HCT116 (cell line): ENCODE measurements at regions not wholly inside any gene's neighbourhood (a gene's known extent, or its start where the extent isn't known, plus 50 kb on each side); places are given as distances from the start of the nearest gene placed in this dataset.

Source experiments
- CBX3 ChIP-seq: IDR thresholded peaks from 2 replicates; pipeline ENCODE4 v1.6.1; 2012; ENCODE audit warnings: low read depth
- CEBPB ChIP-seq: IDR thresholded peaks from 2 replicates; pipeline ENCODE4 v1.6.1; 2012; ENCODE audit warnings: low read depth
- ELF1 ChIP-seq: IDR thresholded peaks from 2 replicates; pipeline ENCODE4 v1.6.1; 2012; ENCODE audit warnings: low read depth, borderline replicate concordance
- EZH2 ChIP-seq: fragments of 200-600 bp; sonication (generic); IDR thresholded peaks from 2 replicates; pipeline ENCODE4 v1.6.1; 2017; ENCODE audit warnings: antibody characterized with exemption, mixed run types
- POLR2A ChIP-seq: IDR thresholded peaks from 2 replicates; pipeline ENCODE4 v1.7.0; 2011; ENCODE audit warnings: borderline replicate concordance; ENCODE audit not compliant: insufficient read depth, insufficient read length; ENCODE audit errors: extremely low read depth
- POLR2AphosphoS5 ChIP-seq: IDR thresholded peaks from 2 replicates; pipeline ENCODE4 v1.6.1; 2011; ENCODE audit warnings: mild to moderate bottlenecking, low read depth, low read length, moderate library complexity
- RAD21 ChIP-seq: IDR thresholded peaks from 2 replicates; pipeline ENCODE4 v1.6.1; 2012; ENCODE audit warnings: low read depth, mild to moderate bottlenecking
- SRF ChIP-seq: IDR thresholded peaks from 2 replicates; pipeline ENCODE4 v1.6.1; 2012; ENCODE audit warnings: low read depth
- TCF7L2 ChIP-seq: IDR thresholded peaks from 2 replicates; pipeline ENCODE4 v1.7.0; 2011; ENCODE audit warnings: borderline replicate concordance, inconsistent platforms; ENCODE audit not compliant: insufficient read depth, insufficient read length; ENCODE audit errors: extremely low read depth
- ZNF274 ChIP-seq: fragments of 200-500 bp; sonication (Bioruptor generic); IDR thresholded peaks from 2 replicates; pipeline ENCODE4 v1.6.1; 2014; ENCODE audit warnings: mild to moderate bottlenecking, low read depth, low read length, inconsistent platforms
- TF ChIP-seq, protein P1 (sequence below): IDR thresholded peaks from 2 replicates; pipeline ENCODE4 v1.6.1; 2011; ENCODE audit warnings: mild to moderate bottlenecking, low read length, moderate library complexity; ENCODE audit not compliant: insufficient replicate concordance; ENCODE audit errors: extremely low read depth
- TF ChIP-seq, protein P2 (sequence below), 3 experiments: fragments of 200-600 bp in 1 of 3; sonication (generic) in 1 of 3; IDR thresholded peaks in 2 of 3; conservative IDR thresholded peaks in 1 of 3; 2 replicates each; pipeline ENCODE4 v1.5.1; 2012 to 2017; ENCODE audit warnings: low read depth in 2 of 3, low read length in 2 of 3, antibody characterized with exemption in 1 of 3, borderline replicate concordance in 1 of 3, control low read depth in 1 of 3, mild to moderate bottlenecking in 1 of 3, mixed read lengths in 1 of 3, mixed run types in 1 of 3, moderate library complexity in 1 of 3; ENCODE audit not compliant: insufficient read depth in 1 of 3
- TF ChIP-seq, protein P3 (sequence below): IDR thresholded peaks from 2 replicates; pipeline ENCODE4 v1.6.1; 2012; ENCODE audit warnings: low read depth
- TF ChIP-seq, protein P4 (sequence below): IDR thresholded peaks from 2 replicates; pipeline ENCODE4 v1.6.1; 2012

DNA sequence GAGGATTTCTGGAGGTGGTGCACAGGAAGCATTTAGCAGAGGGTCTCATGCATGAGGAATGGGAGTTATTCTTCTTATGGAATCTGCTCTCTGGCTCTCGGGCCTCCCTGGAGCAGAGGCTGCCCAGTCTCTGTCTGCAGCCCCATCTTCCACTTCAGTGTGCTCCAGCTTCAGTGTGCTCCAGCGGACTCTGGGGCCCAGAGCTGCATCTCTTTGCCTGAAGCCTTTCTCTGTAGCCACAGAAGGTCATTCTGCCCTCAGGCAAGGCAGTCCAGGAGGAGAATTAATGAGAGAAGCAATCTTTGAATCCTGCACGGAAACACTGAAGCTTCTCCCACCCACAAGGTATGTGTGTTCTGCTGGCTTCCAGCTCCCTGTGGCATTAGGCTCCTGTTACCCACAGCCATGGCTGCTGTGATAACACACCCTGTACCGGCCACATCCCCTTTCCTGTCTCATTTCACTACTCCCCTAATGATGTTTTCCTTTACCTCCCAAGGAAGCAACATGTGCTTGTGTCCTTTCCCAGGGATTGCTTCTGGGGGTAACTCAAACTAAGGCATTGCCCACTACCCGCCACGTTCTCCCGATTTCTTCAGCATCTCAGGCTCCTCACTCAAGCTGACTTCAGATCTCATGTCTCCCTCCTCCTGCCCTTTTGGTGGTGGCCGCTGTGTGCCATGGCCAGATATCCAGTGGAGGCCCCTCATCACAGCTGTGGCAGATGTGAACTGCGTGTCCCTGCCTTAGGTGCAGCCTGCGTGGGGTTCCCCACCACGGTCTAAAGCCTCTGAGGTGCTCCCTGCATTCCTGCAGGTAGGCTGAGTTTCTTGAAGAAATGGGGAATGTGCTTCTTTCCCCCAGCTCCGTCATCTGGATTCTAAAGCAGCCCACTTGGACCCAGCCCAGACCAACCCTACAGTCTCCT lies 181.2 kb upstream of the GALNT2 start:
- TF ChIP-seq CEBPB (no peak), ELF1 (no peak), POLR2A (no peak), POLR2AphosphoS5 (no peak), EZH2 (no peak), RAD21 (no peak), SRF (no peak), CBX3 (no peak), ZNF274 (no peak), TCF7L2 (no peak)
- TF ChIP-seq, protein P1, sequence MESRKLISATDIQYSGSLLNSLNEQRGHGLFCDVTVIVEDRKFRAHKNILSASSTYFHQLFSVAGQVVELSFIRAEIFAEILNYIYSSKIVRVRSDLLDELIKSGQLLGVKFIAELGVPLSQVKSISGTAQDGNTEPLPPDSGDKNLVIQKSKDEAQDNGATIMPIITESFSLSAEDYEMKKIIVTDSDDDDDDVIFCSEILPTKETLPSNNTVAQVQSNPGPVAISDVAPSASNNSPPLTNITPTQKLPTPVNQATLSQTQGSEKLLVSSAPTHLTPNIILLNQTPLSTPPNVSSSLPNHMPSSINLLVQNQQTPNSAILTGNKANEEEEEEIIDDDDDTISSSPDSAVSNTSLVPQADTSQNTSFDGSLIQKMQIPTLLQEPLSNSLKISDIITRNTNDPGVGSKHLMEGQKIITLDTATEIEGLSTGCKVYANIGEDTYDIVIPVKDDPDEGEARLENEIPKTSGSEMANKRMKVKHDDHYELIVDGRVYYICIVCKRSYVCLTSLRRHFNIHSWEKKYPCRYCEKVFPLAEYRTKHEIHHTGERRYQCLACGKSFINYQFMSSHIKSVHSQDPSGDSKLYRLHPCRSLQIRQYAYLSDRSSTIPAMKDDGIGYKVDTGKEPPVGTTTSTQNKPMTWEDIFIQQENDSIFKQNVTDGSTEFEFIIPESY, result no peak
- TF ChIP-seq, protein P2, sequence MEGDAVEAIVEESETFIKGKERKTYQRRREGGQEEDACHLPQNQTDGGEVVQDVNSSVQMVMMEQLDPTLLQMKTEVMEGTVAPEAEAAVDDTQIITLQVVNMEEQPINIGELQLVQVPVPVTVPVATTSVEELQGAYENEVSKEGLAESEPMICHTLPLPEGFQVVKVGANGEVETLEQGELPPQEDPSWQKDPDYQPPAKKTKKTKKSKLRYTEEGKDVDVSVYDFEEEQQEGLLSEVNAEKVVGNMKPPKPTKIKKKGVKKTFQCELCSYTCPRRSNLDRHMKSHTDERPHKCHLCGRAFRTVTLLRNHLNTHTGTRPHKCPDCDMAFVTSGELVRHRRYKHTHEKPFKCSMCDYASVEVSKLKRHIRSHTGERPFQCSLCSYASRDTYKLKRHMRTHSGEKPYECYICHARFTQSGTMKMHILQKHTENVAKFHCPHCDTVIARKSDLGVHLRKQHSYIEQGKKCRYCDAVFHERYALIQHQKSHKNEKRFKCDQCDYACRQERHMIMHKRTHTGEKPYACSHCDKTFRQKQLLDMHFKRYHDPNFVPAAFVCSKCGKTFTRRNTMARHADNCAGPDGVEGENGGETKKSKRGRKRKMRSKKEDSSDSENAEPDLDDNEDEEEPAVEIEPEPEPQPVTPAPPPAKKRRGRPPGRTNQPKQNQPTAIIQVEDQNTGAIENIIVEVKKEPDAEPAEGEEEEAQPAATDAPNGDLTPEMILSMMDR (IDR thresholded peaks at IDR 0.05 in 2 of 3, conservative IDR thresholded peaks at IDR 0.05 in 1 of 3; ENCODE audit: borderline replicate concordance in 1 of 3, insufficient read depth in 1 of 3, low read depth in 2 of 3, low read length in 2 of 3), result no peak
- TF ChIP-seq, protein P3, sequence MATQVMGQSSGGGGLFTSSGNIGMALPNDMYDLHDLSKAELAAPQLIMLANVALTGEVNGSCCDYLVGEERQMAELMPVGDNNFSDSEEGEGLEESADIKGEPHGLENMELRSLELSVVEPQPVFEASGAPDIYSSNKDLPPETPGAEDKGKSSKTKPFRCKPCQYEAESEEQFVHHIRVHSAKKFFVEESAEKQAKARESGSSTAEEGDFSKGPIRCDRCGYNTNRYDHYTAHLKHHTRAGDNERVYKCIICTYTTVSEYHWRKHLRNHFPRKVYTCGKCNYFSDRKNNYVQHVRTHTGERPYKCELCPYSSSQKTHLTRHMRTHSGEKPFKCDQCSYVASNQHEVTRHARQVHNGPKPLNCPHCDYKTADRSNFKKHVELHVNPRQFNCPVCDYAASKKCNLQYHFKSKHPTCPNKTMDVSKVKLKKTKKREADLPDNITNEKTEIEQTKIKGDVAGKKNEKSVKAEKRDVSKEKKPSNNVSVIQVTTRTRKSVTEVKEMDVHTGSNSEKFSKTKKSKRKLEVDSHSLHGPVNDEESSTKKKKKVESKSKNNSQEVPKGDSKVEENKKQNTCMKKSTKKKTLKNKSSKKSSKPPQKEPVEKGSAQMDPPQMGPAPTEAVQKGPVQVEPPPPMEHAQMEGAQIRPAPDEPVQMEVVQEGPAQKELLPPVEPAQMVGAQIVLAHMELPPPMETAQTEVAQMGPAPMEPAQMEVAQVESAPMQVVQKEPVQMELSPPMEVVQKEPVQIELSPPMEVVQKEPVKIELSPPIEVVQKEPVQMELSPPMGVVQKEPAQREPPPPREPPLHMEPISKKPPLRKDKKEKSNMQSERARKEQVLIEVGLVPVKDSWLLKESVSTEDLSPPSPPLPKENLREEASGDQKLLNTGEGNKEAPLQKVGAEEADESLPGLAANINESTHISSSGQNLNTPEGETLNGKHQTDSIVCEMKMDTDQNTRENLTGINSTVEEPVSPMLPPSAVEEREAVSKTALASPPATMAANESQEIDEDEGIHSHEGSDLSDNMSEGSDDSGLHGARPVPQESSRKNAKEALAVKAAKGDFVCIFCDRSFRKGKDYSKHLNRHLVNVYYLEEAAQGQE, result no peak
- TF ChIP-seq, protein P4, sequence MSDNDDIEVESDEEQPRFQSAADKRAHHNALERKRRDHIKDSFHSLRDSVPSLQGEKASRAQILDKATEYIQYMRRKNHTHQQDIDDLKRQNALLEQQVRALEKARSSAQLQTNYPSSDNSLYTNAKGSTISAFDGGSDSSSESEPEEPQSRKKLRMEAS, result no peak
